HG03064 (cell line): ENCODE measurements at regions not wholly inside any gene's neighbourhood (a gene's known extent, or its start where the extent isn't known, plus 50 kb on each side); places are given as distances from the start of the nearest gene placed in this dataset.

Experiments used
- ATAC-seq: cut with Tn5 transposase; IDR thresholded peaks from one replicate; pipeline ENCODE4 v1.9.1; 2021; ENCODE audit warnings: low read depth; ENCODE audit not compliant: unreplicated experiment

GRCh38 chr7:67413670-67414069 is 417.0 kb downstream of the TYW1 start:
- ATAC-seq = no peak

- ATAC-seq = no peak
Observed at GRCh38 chr7:67414858-67415257, 418.2 kb downstream of the TYW1 start.

GRCh38 chr7:67422601-67423000 is 426.0 kb downstream of the TYW1 start:
- ATAC-seq = no peak

- no peak for ATAC-seq
Observed at GRCh38 chr7:67423065-67423464, 426.4 kb downstream of the TYW1 start.

GRCh38 chr7:67426654-67427053 is 430.0 kb downstream of the TYW1 start:
- no peak for ATAC-seq

GRCh38 chr7:67429735-67430134 is 433.1 kb downstream of the TYW1 start:
- ATAC-seq = no peak

GRCh38 chr7:67432536-67433234 is 436.1 kb downstream of the TYW1 start:
- ATAC-seq = no peak

- ATAC-seq = no peak
Observed at GRCh38 chr7:67435894-67436535, 439.4 kb downstream of the TYW1 start.

GRCh38 chr7:67438198-67438882 is 441.7 kb downstream of the TYW1 start:
- ATAC-seq = no peak

GRCh38 chr7:67438913-67439505 is 442.4 kb downstream of the TYW1 start:
- ATAC-seq = no peak

GRCh38 chr7:67440321-67440720 is 443.7 kb downstream of the TYW1 start:
- no peak for ATAC-seq

GRCh38 chr7:67445728-67446127 is 449.1 kb downstream of the TYW1 start:
- ATAC-seq = no peak

- no peak for ATAC-seq
Observed at GRCh38 chr7:67447297-67447696, 450.7 kb downstream of the TYW1 start.

- ATAC-seq = no peak
Observed at GRCh38 chr7:67448271-67448670, 451.6 kb downstream of the TYW1 start.

GRCh38 chr7:67450171-67450570 is 453.5 kb downstream of the TYW1 start:
- no peak for ATAC-seq

- no peak for ATAC-seq
Observed at GRCh38 chr7:67451306-67451705, 454.7 kb downstream of the TYW1 start.

GRCh38 chr7:67452516-67453026 is 455.9 kb downstream of the TYW1 start:
- ATAC-seq = no peak

GRCh38 chr7:67453580-67454380 is 457.1 kb downstream of the TYW1 start:
- no peak for ATAC-seq

GRCh38 chr7:67455508-67455907 is 458.9 kb downstream of the TYW1 start:
- no peak for ATAC-seq

- no peak for ATAC-seq
Observed at GRCh38 chr7:67462781-67463191, 466.2 kb downstream of the TYW1 start.
